Endothelial cell of umbilical vein (primary cell): ENCODE measurements at regions not wholly inside any gene's neighbourhood (a gene's known extent, or its start where the extent isn't known, plus 50 kb on each side); places are given as distances from the start of the nearest gene placed in this dataset.

Experiments used
- EZH2 ChIP-seq: IDR thresholded peaks from 2 replicates; pipeline ENCODE4 v1.6.1; 2012; ENCODE audit warnings: borderline replicate concordance, low read depth, mild to moderate bottlenecking, moderate library complexity, low read length, inconsistent platforms; ENCODE audit not compliant: severe bottlenecking
- FOS ChIP-seq: IDR thresholded peaks from 2 replicates; pipeline ENCODE4 v1.6.1; 2011; ENCODE audit warnings: mild to moderate bottlenecking, low read length, moderate library complexity, borderline replicate concordance; ENCODE audit not compliant: insufficient read depth
- GATA2 ChIP-seq: IDR thresholded peaks from 2 replicates; pipeline ENCODE4 v1.7.0; 2011; ENCODE audit warnings: low read depth, mild to moderate bottlenecking, moderate library complexity, mixed read lengths, low read length; ENCODE audit not compliant: insufficient read length, insufficient read depth
- POLR2A ChIP-seq: IDR thresholded peaks from 2 replicates; pipeline ENCODE4 v1.6.1; 2012; ENCODE audit warnings: low read depth, mild to moderate bottlenecking, control low read depth, low read length
- POLR2AphosphoS5 ChIP-seq: IDR thresholded peaks from 2 replicates; pipeline ENCODE4 v1.6.1; 2012; ENCODE audit warnings: low read depth, mild to moderate bottlenecking, control low read depth, low read length, moderate library complexity; ENCODE audit not compliant: insufficient read depth

- TF ChIP-seq EZH2 (no peak), POLR2AphosphoS5 (no peak), POLR2A (no peak), FOS (no peak), GATA2 (no peak)
These were observed 215.0 kb downstream of the WNT5A start for GRCh38 chr3:55272031-55272645.
